ENCODE measurements at regions not wholly inside any gene's neighbourhood (a gene's known extent, or its start where the extent isn't known, plus 50 kb on each side); places are given as distances from the start of the nearest gene placed in this dataset.

DNA sequence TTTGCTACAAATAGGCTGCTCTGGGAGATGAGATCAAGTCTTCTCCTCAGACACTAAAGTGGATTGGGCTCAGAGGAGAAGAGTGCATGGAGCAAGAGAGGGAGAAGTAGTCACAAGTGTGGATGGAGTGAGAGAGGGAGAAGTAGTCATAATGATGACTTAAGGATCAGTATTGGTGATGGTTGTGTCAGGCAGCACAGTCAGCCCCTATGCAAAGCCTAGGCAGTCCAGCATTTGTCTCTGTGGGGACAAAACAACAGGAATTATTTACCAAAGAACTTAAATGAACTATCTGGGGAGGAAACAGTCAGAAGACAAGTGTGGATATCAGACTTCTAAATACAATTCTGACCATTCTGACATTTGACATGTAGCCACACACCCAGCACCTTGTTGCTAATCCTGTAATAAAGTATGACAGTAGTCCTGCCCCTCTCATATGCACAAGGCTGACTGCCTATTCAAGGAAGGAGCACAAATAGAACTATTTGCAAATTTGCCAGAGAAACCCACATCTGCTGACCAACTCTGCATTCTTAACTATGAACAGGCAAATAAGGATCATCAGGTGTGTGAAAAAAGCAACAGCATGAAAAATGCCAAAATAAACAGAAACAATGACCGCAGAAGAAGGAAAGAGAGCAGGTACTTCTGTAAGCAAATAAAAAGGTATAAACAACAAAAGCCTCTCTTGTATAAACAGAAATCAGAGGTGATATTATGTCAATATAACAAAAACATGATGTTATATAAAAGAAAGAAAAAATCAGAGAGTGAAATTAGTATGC is 1597.9 kb upstream of the ACVR2A start:
- Histone ChIP-seq H3K27me3 (ENCODE audit: insufficient read depth, low read length) (no peaks in the 10 kb centered on the region), H2BK120ac (ENCODE audit: low read depth, low read length, poor library complexity, severe bottlenecking) (no peak overlapping the region), H3K56ac (ENCODE audit: insufficient read length, low read depth, low read length) (no peak overlapping the region), H2BK15ac (ENCODE audit: low read depth, low read length) (no peak overlapping the region), H3K14ac (ENCODE audit: insufficient read depth, low read length) (no peak overlapping the region), H3K27ac (ENCODE audit: insufficient read length, low read depth, low read length) (no peak overlapping the region), H3K18ac (ENCODE audit: insufficient read length, low read depth, low read length) (no peak overlapping the region), H3K9me3 (ENCODE audit: control insufficient read depth, low read depth, low read length) (no peaks in the 10 kb centered on the region), H3K79me2 (ENCODE audit: insufficient read depth, low read length) (0 out of 2 replicates have a peak, but pooled peaks cover 1% of the 10 kb centered on the region), H3K4me2 (ENCODE audit: insufficient read depth, insufficient read length, low read length) (no peak overlapping the region), H4K91ac (ENCODE audit: insufficient read length, low read depth, low read length) (no peak overlapping the region), H4K20me1 (ENCODE audit: control insufficient read depth, insufficient read depth, insufficient read length) (no peaks in the 10 kb centered on the region), H3K23me2 (ENCODE audit: insufficient read length, low read depth, low read length, poor library complexity, severe bottlenecking) (no peaks in the 10 kb centered on the region), H4K8ac (replicated peaks; ENCODE audit: insufficient read length, low read depth, low read length) (no peak overlapping the region), H2BK12ac (ENCODE audit: insufficient read length, low read depth, low read length) (no peak overlapping the region), H2BK20ac (ENCODE audit: low read depth, low read length, poor library complexity, severe bottlenecking) (no peak overlapping the region), H2AFZ (ENCODE audit: low read length) (no peak overlapping the region), H3K79me1 (ENCODE audit: insufficient read depth, low read depth, low read length, poor library complexity, severe bottlenecking) (no peaks in the 10 kb centered on the region), H3K23ac (ENCODE audit: insufficient read length, low read depth, low read length) (no peak overlapping the region), H3K9ac (ENCODE audit: extremely low read depth, insufficient read length, low read length) (no peak overlapping the region), H3T11ph (ENCODE audit: low read length) (no peak overlapping the region), H3K4ac (ENCODE audit: low read depth, low read length) (no peak overlapping the region), H2BK5ac (ENCODE audit: insufficient read length, low read length) (no peak overlapping the region), H2AK5ac (ENCODE audit: insufficient read length, low read length) (no peak overlapping the region), H3K4me1 (ENCODE audit: insufficient read depth, low read length) (peaks cover 4% of the 10 kb centered on the region; the same call in 1 of the 2 replicates), H4K5ac (ENCODE audit: insufficient read length, low read depth, low read length) (no peak overlapping the region)
- no CpG with 5 or more reads among the region's 1 CpG for WGBS (ENCODE audit: extremely low coverage, insufficient read length, low lambda C conversion rate)
- DNase-seq = no peak
- peaks cover 10 to 15% of the 10 kb centered on the region in 2 experiments for H3K4me1 Mint-ChIP-seq
- no peaks in the 10 kb centered on the region for H3K36me3 Mint-ChIP-seq (ENCODE audit: insufficient read depth in 1 of 3, low read depth in 3 of 3)
- no peaks in the 10 kb centered on the region for H3K27me3 Mint-ChIP-seq (ENCODE audit: low read depth)
- TF ChIP-seq CTCF (conservative IDR thresholded peaks at IDR 0.05) = no peak
- H3K27ac Mint-ChIP-seq = peak overlapping the region in 2 of 3 experiments; percentile 13 to 17; a peak in 5 of 7 replicates
- no peak overlapping the region for H3K4me3 Mint-ChIP-seq
- H3K9me3 Mint-ChIP-seq = no peaks in the 10 kb centered on the region
